ENCODE measurements at regions not wholly inside any gene's neighbourhood (a gene's known extent, or its start where the extent isn't known, plus 50 kb on each side); places are given as distances from the start of the nearest gene placed in this dataset.

- no peak overlapping the region for H3K4me3 ChIP-seq (ENCODE audit: insufficient read depth in 1 of 2, low read depth in 1 of 2, low read length in 2 of 2)
- no peak overlapping the region for H3K4ac ChIP-seq (ENCODE audit: low read depth in 1 of 2, low read length in 2 of 2)
- H3K9ac ChIP-seq (ENCODE audit: low read length), result no peak overlapping the region
- H3K4me2 ChIP-seq (ENCODE audit: low read length, poor library complexity, severe bottlenecking), result no peak overlapping the region
- H2BK120ac ChIP-seq (ENCODE audit: low read depth, low read length), result no peak overlapping the region
- H3K18ac ChIP-seq (ENCODE audit: low read depth in 1 of 2, low read length in 2 of 2), result no peak overlapping the region
- H3K23ac ChIP-seq (ENCODE audit: low read length in 2 of 2), result no peak overlapping the region
- H2BK12ac ChIP-seq (ENCODE audit: low read length in 2 of 2), result no peak overlapping the region
- no peak overlapping the region for H3K27ac ChIP-seq (ENCODE audit: low read length, poor library complexity, severe bottlenecking)
- no peak overlapping the region for H4K8ac ChIP-seq (ENCODE audit: low read length)
- H4K91ac ChIP-seq (ENCODE audit: low read length), result no peak overlapping the region
- no peak overlapping the region for H2AFZ ChIP-seq (ENCODE audit: low read depth, low read length)
- H2AK5ac ChIP-seq (ENCODE audit: low read length, severe bottlenecking), result no peak overlapping the region
- H3K27me3 ChIP-seq (ENCODE audit: control insufficient read depth in 1 of 2, insufficient read depth in 1 of 2, low read length in 2 of 2), result no peaks in the 10 kb centered on the region
- no peak overlapping the region for H2BK5ac ChIP-seq (ENCODE audit: low read depth, low read length, poor library complexity, severe bottlenecking)
- no peak for DNase-seq
- H3K36me3 ChIP-seq (ENCODE audit: control insufficient read depth in 1 of 2, insufficient read depth in 2 of 2, low read depth in 1 of 2, low read length in 2 of 2), result no peaks in the 10 kb centered on the region
- 42% methylated on average over 4 of the region's 4 CpGs for WGBS
- H3K79me1 ChIP-seq (replicated peaks; ENCODE audit: low read length, poor library complexity, severe bottlenecking), result no peaks in the 10 kb centered on the region
- no peaks in the 10 kb centered on the region for H3K4me1 ChIP-seq (ENCODE audit: control insufficient read depth, insufficient read depth, low read depth, low read length)
- peaks cover 4% of the 10 kb centered on the region for H3K9me3 ChIP-seq (ENCODE audit: control insufficient read depth, low read length)
- H3K14ac ChIP-seq (ENCODE audit: low read length in 2 of 2), result no peak overlapping the region
- no peak overlapping the region for H2BK15ac ChIP-seq (ENCODE audit: low read depth, poor library complexity, severe bottlenecking)
These were observed 106.4 kb downstream of the ZNF429 start for GRCh38 chr19:21611659-21612402.

DNA sequence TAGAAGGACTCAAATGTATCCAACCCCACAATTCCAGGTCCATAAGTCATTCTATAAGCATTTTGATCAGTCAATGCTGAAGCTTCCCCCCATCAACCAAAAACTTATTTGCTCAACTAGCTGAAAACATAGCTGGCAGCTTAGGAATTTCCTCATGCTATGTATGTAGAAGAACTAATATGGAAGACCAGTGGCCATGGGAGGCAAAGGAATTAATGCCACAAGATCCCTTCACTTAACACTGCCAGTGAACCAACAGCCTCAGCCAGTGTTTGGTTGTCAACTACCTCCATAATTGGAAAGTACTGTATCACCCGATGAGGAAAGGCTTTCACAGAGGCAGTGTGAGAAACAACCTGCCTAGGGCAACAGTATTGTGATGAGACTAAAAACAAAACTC, 105.4 kb downstream of the ZNF429 start:
- Histone ChIP-seq H3K23ac (ENCODE audit: low read length in 2 of 2) (no peak overlapping the region), H2BK120ac (ENCODE audit: low read depth, low read length) (no peak overlapping the region)

DNA sequence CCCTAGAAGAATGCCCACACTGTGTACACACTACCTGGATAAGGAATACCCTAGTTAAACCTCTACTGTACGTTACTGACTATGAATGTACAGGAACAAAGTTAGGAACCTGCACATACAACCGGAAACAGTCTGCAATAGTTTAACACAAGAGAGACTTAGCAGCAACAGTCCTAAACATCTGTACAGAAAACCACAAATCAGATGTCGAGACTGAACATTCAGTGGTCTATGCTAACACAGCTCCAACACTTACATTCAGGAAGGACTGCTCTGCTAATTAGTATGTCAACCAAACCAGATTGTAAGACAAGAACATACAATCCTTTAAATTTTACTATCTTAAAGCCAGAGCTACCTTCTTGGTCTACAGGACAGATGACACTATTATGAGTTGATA, 104.9 kb downstream of the ZNF429 start:
- no peak overlapping the region for H4K8ac ChIP-seq (ENCODE audit: low read length)
- H2AFZ ChIP-seq (ENCODE audit: low read depth, low read length), result no peak overlapping the region
- no peaks in the 10 kb centered on the region for H3K4me1 ChIP-seq (ENCODE audit: control insufficient read depth, insufficient read depth, low read depth, low read length)
- no peak overlapping the region for H3K4me2 ChIP-seq (ENCODE audit: low read length, poor library complexity, severe bottlenecking)
- H3K79me1 ChIP-seq (replicated peaks; ENCODE audit: low read length, poor library complexity, severe bottlenecking), result no peaks in the 10 kb centered on the region
- H2BK12ac ChIP-seq (ENCODE audit: low read length in 2 of 2), result no peak overlapping the region
- H3K27me3 ChIP-seq (ENCODE audit: control insufficient read depth in 1 of 2, insufficient read depth in 1 of 2, low read length in 2 of 2), result no peaks in the 10 kb centered on the region
- H3K36me3 ChIP-seq (ENCODE audit: control insufficient read depth in 1 of 2, insufficient read depth in 2 of 2, low read depth in 1 of 2, low read length in 2 of 2), result no peaks in the 10 kb centered on the region
- WGBS, result 24% methylated on average over 2 of the region's 3 CpGs
- no peak overlapping the region for H2BK120ac ChIP-seq (ENCODE audit: low read depth, low read length)
- H2AK5ac ChIP-seq (ENCODE audit: low read length, severe bottlenecking), result no peak overlapping the region
- H3K4me3 ChIP-seq (ENCODE audit: insufficient read depth in 1 of 2, low read depth in 1 of 2, low read length in 2 of 2), result no peak overlapping the region
- H3K14ac ChIP-seq (ENCODE audit: low read length in 2 of 2), result no peak overlapping the region
- no peak overlapping the region for H4K91ac ChIP-seq (ENCODE audit: low read length)
- no peak overlapping the region for H3K9ac ChIP-seq (ENCODE audit: low read length)
- no peak overlapping the region for H2BK5ac ChIP-seq (ENCODE audit: low read depth, low read length, poor library complexity, severe bottlenecking)
- no peaks in the 10 kb centered on the region for H3K9me3 ChIP-seq (ENCODE audit: control insufficient read depth, low read length)
- no peak overlapping the region for H3K23ac ChIP-seq (ENCODE audit: low read length in 2 of 2)
- H3K27ac ChIP-seq (ENCODE audit: low read length, poor library complexity, severe bottlenecking), result no peak overlapping the region
- no peak overlapping the region for H3K4ac ChIP-seq (ENCODE audit: low read depth in 1 of 2, low read length in 2 of 2)
- no peak overlapping the region for H2BK15ac ChIP-seq (ENCODE audit: low read depth, poor library complexity, severe bottlenecking)
- no peak overlapping the region for H3K18ac ChIP-seq (ENCODE audit: low read depth in 1 of 2, low read length in 2 of 2)
- DNase-seq, result no peak

More for the DNA sequence above, 105.4 kb downstream of the ZNF429 start:
- DNase-seq, result no peak
- no peak overlapping the region for H2BK15ac ChIP-seq (ENCODE audit: low read depth, poor library complexity, severe bottlenecking)
- no peaks in the 10 kb centered on the region for H3K36me3 ChIP-seq (ENCODE audit: control insufficient read depth in 1 of 2, insufficient read depth in 2 of 2, low read depth in 1 of 2, low read length in 2 of 2)
- H3K4me3 ChIP-seq (ENCODE audit: insufficient read depth in 1 of 2, low read depth in 1 of 2, low read length in 2 of 2), result no peak overlapping the region
- no peak overlapping the region for H3K27ac ChIP-seq (ENCODE audit: low read length, poor library complexity, severe bottlenecking)
- no peak overlapping the region for H3K18ac ChIP-seq (ENCODE audit: low read depth in 1 of 2, low read length in 2 of 2)
- H3K4me2 ChIP-seq (ENCODE audit: low read length, poor library complexity, severe bottlenecking), result no peak overlapping the region
- no peak overlapping the region for H2AK5ac ChIP-seq (ENCODE audit: low read length, severe bottlenecking)
- no peak overlapping the region for H3K9ac ChIP-seq (ENCODE audit: low read length)
- no peak overlapping the region for H2BK12ac ChIP-seq (ENCODE audit: low read length in 2 of 2)
- H2BK5ac ChIP-seq (ENCODE audit: low read depth, low read length, poor library complexity, severe bottlenecking), result no peak overlapping the region
- no peak overlapping the region for H3K4ac ChIP-seq (ENCODE audit: low read depth in 1 of 2, low read length in 2 of 2)
- no peaks in the 10 kb centered on the region for H3K9me3 ChIP-seq (ENCODE audit: control insufficient read depth, low read length)
- no peak overlapping the region for H4K91ac ChIP-seq (ENCODE audit: low read length)
- H3K27me3 ChIP-seq (ENCODE audit: control insufficient read depth in 1 of 2, insufficient read depth in 1 of 2, low read length in 2 of 2), result no peaks in the 10 kb centered on the region
- no peaks in the 10 kb centered on the region for H3K4me1 ChIP-seq (ENCODE audit: control insufficient read depth, insufficient read depth, low read depth, low read length)
- no peak overlapping the region for H3K14ac ChIP-seq (ENCODE audit: low read length in 2 of 2)
- 100% methylated on average over 1 of the region's 1 CpG for WGBS
- H3K79me1 ChIP-seq (replicated peaks; ENCODE audit: low read length, poor library complexity, severe bottlenecking), result no peaks in the 10 kb centered on the region
- H4K8ac ChIP-seq (ENCODE audit: low read length), result no peak overlapping the region
- no peak overlapping the region for H2AFZ ChIP-seq (ENCODE audit: low read depth, low read length)

GRCh38 chr19:21608571-21608970, 103.2 kb downstream of the ZNF429 start:
- H3K23ac ChIP-seq (ENCODE audit: low read length in 2 of 2), result no peak overlapping the region
- no peak overlapping the region for H3K9ac ChIP-seq (ENCODE audit: low read length)
- H2AK5ac ChIP-seq (ENCODE audit: low read length, severe bottlenecking), result no peak overlapping the region
- no peak for DNase-seq
- H2BK5ac ChIP-seq (ENCODE audit: low read depth, low read length, poor library complexity, severe bottlenecking), result no peak overlapping the region
- H3K79me1 ChIP-seq (replicated peaks; ENCODE audit: low read length, poor library complexity, severe bottlenecking), result no peaks in the 10 kb centered on the region
- no peak overlapping the region for H2BK15ac ChIP-seq (ENCODE audit: low read depth, poor library complexity, severe bottlenecking)
- H3K36me3 ChIP-seq (ENCODE audit: control insufficient read depth in 1 of 2, insufficient read depth in 2 of 2, low read depth in 1 of 2, low read length in 2 of 2), result no peaks in the 10 kb centered on the region
- H3K14ac ChIP-seq (ENCODE audit: low read length in 2 of 2), result no peak overlapping the region
- no peak overlapping the region for H3K4ac ChIP-seq (ENCODE audit: low read depth in 1 of 2, low read length in 2 of 2)
- H3K27ac ChIP-seq (ENCODE audit: low read length, poor library complexity, severe bottlenecking), result no peak overlapping the region
- no peaks in the 10 kb centered on the region for H3K9me3 ChIP-seq (ENCODE audit: control insufficient read depth, low read length)
- H3K4me1 ChIP-seq (ENCODE audit: control insufficient read depth, insufficient read depth, low read depth, low read length), result peaks cover 4% of the 10 kb centered on the region
- H4K8ac ChIP-seq (ENCODE audit: low read length), result no peak overlapping the region
- H2AFZ ChIP-seq (ENCODE audit: low read depth, low read length), result no peak overlapping the region
- no peak overlapping the region for H2BK120ac ChIP-seq (ENCODE audit: low read depth, low read length)
- no peak overlapping the region for H3K4me3 ChIP-seq (ENCODE audit: insufficient read depth in 1 of 2, low read depth in 1 of 2, low read length in 2 of 2)
- H4K91ac ChIP-seq (ENCODE audit: low read length), result no peak overlapping the region
- no peaks in the 10 kb centered on the region for H3K27me3 ChIP-seq (ENCODE audit: control insufficient read depth in 1 of 2, insufficient read depth in 1 of 2, low read length in 2 of 2)
- WGBS, result 56% methylated on average over 2 of the region's 2 CpGs
- H2BK12ac ChIP-seq (ENCODE audit: low read length in 2 of 2), result no peak overlapping the region
- H3K4me2 ChIP-seq (ENCODE audit: low read length, poor library complexity, severe bottlenecking), result no peak overlapping the region
- H3K18ac ChIP-seq (ENCODE audit: low read depth in 1 of 2, low read length in 2 of 2), result no peak overlapping the region
